IMR-90 (cell line): ENCODE measurements at regions not wholly inside any gene's neighbourhood (a gene's known extent, or its start where the extent isn't known, plus 50 kb on each side); places are given as distances from the start of the nearest gene placed in this dataset.

Source experiments
- ATAC-seq: fragments of 200-7000 bp; cut with Tn5 transposase; 2 replicates; pipeline ENCODE4 v1.9.1; 2020; ENCODE audit warnings: low read depth, mild to moderate bottlenecking, moderate library complexity
- BruUV-seq: library from RNA; stranded (reverse); fragments of 400-500 nt; replicated peaks from 2 replicates; lab custom pipeline; 2021; lab: Mats Ljungman, UMichigan
- CTCF ChIA-PET: fragments of 300-600 bp; formaldehyde crosslinking; extraction: SDS; loops from one replicate; lab custom pipeline; 2021; ENCODE audit warnings: antibody characterized with exemption; lab: Yijun Ruan, JAX
- POLR2A ChIA-PET: fragments of 300-600 bp; sonication (Branson Sonifier 250); formaldehyde crosslinking; loops from one replicate; lab custom pipeline; 2022; ENCODE audit warnings: antibody characterized with exemption; ENCODE audit not compliant: unreplicated experiment; lab: Charles Lee
- DNase-seq: peaks from one replicate; pipeline ENCODE4 v3.0.0; 2013
- H2AFZ ChIP-seq: replicated peaks from 2 replicates; pipeline ENCODE3; 2013; ENCODE audit warnings: low read length, mild to moderate bottlenecking; ENCODE audit not compliant: poor library complexity
- H2AK5ac ChIP-seq: 2 replicates; pipeline ENCODE4 v1.6.1; 2013; ENCODE audit warnings: low read depth, low read length, inconsistent platforms
- H2AK9ac ChIP-seq: replicated peaks from 2 replicates; pipeline ENCODE3; 2013; ENCODE audit warnings: mild to moderate bottlenecking, low read depth, low read length, moderate library complexity; ENCODE audit not compliant: poor library complexity
- H2BK120ac ChIP-seq: 2 replicates; pipeline ENCODE4 v1.6.1; 2013; ENCODE audit warnings: low read depth, low read length, inconsistent platforms
- H2BK15ac ChIP-seq: 3 replicates; pipeline ENCODE4 v1.6.1; 2013; ENCODE audit warnings: low read depth, low read length, inconsistent platforms
- H2BK20ac ChIP-seq: 2 replicates; pipeline ENCODE4 v1.6.1; 2013; ENCODE audit warnings: low read depth, mild to moderate bottlenecking, inconsistent platforms, low read length, moderate library complexity
- H2BK5ac ChIP-seq: 2 replicates; pipeline ENCODE4 v1.6.1; 2013; ENCODE audit warnings: mild to moderate bottlenecking, low read depth, low read length, inconsistent platforms; ENCODE audit not compliant: poor library complexity, severe bottlenecking
- H3K14ac ChIP-seq: replicated peaks from 2 replicates; pipeline ENCODE4 v1.6.1; 2013; ENCODE audit warnings: low read depth, low read length, inconsistent platforms
- H3K18ac ChIP-seq: 2 replicates; pipeline ENCODE4 v1.6.1; 2013; ENCODE audit warnings: low read depth, low read length, control low read depth
- H3K23ac ChIP-seq: 2 replicates; pipeline ENCODE4 v1.6.1; 2013; ENCODE audit warnings: low read depth, low read length, inconsistent platforms
- H3K27ac ChIP-seq: 2 replicates; pipeline ENCODE4 v1.5.1; 2013; ENCODE audit warnings: mild to moderate bottlenecking, control low read depth, low read length; ENCODE audit not compliant: insufficient read depth
- H3K27me3 ChIP-seq: 2 replicates; pipeline ENCODE4 v1.6.1; 2013; ENCODE audit warnings: low read length; ENCODE audit not compliant: control insufficient read depth, insufficient read depth
- H3K36me3 ChIP-seq: 2 replicates; pipeline ENCODE4 v1.6.1; 2013; ENCODE audit warnings: low read length, mixed read lengths; ENCODE audit not compliant: control insufficient read depth, insufficient read depth
- H3K4ac ChIP-seq: 2 replicates; pipeline ENCODE4 v1.6.1; 2013; ENCODE audit warnings: low read depth, low read length, inconsistent platforms
- H3K4me1 ChIP-seq: 2 replicates; pipeline ENCODE4 v1.6.1; 2013; ENCODE audit warnings: low read length, mixed read lengths; ENCODE audit not compliant: control insufficient read depth, insufficient read depth
- H3K4me2 ChIP-seq: 2 replicates; pipeline ENCODE4 v1.6.1; 2013; ENCODE audit warnings: low read depth, mild to moderate bottlenecking, control low read depth, low read length, moderate library complexity
- H3K4me3 ChIP-seq: 2 replicates; pipeline ENCODE4 v1.5.1; 2013; ENCODE audit warnings: low read depth, mild to moderate bottlenecking, control low read depth, low read length, moderate library complexity; ENCODE audit not compliant: insufficient read depth
- H3K56ac ChIP-seq: 2 replicates; pipeline ENCODE4 v1.6.1; 2013; ENCODE audit warnings: low read length, inconsistent platforms; ENCODE audit not compliant: insufficient read depth; ENCODE audit errors: extremely low read depth
- H3K79me1 ChIP-seq, 2 experiments: 2 replicates each; pipeline ENCODE4 v1.6.1; 2013; ENCODE audit warnings: low read length in 2 of 2, inconsistent platforms in 1 of 2, low read depth in 1 of 2
- H3K9ac ChIP-seq: 2 replicates; pipeline ENCODE4 v1.6.1; 2013; ENCODE audit warnings: low read depth, low read length, control low read depth
- H3K9me1 ChIP-seq: 2 replicates; pipeline ENCODE4 v1.6.1; 2013; ENCODE audit warnings: low read length, inconsistent platforms; ENCODE audit not compliant: insufficient read depth
- H3K9me3 ChIP-seq: 2 replicates; pipeline ENCODE4 v1.6.1; 2013; ENCODE audit warnings: low read length; ENCODE audit not compliant: control insufficient read depth, insufficient read depth
- H4K20me1 ChIP-seq: 2 replicates; pipeline ENCODE4 v1.6.1; 2013; ENCODE audit warnings: low read length, inconsistent platforms; ENCODE audit not compliant: insufficient read depth
- H4K5ac ChIP-seq: 2 replicates; pipeline ENCODE4 v1.6.1; 2013; ENCODE audit warnings: mild to moderate bottlenecking, low read depth, low read length, control low read depth
- H4K8ac ChIP-seq, 2 experiments: 2 replicates each; pipeline ENCODE4 v1.6.1; 2013; ENCODE audit warnings: low read depth in 2 of 2, low read length in 2 of 2, control low read depth in 1 of 2, inconsistent platforms in 1 of 2
- H4K91ac ChIP-seq: 2 replicates; pipeline ENCODE4 v1.6.1; 2013; ENCODE audit warnings: low read depth, low read length, inconsistent platforms; ENCODE audit not compliant: insufficient read depth
- CTCF ChIP-seq: conservative IDR thresholded peaks from 2 replicates; pipeline ENCODE4 v1.5.1; 2012; ENCODE audit warnings: mild to moderate bottlenecking, low read depth, low read length, improper control_type of control experiment
- ELK1 ChIP-seq: fragments of 150-350 bp; IDR thresholded peaks from 2 replicates; pipeline ENCODE4 v1.6.1; 2016; ENCODE audit warnings: low read depth, mild to moderate bottlenecking, low read length, moderate library complexity, borderline replicate concordance
- WGBS, 2 experiments: methylation state at CpG; one replicate each; pipeline versions ENCODE4 v1.1.5 to v1.1.7; 2013; ENCODE audit warnings: missing lambda C conversion rate in 2 of 2; ENCODE audit not compliant: insufficient read length in 1 of 2; ENCODE audit errors: extremely low coverage in 2 of 2; 5-methylcytosine and 5-hydroxymethylcytosine counted together
- dilution Hi-C: fragments of 300-500 bp; cut with HindIII; formaldehyde crosslinking; loops from one replicate; pipeline ENCODE4 v1.14.3; 2018; ENCODE audit warnings: low sequenced_read_pairs; ENCODE audit not compliant: unreplicated experiment
- in situ Hi-C: fragments of 300-500 bp; cut with MboI; formaldehyde crosslinking; loops from 3 replicates; pipeline ENCODE4 v1.14.3; 2019; ENCODE audit warnings: low sequenced_read_pairs, inconsistent platforms, mixed read lengths
- intact Hi-C: fragments of 100-400 bp; cut with micrococcal nuclease; formaldehyde crosslinking; loops from 2 replicates; pipeline ENCODE4 v1.10.0; 2022

GRCh38 chr5:8134609-8135008 is 265.7 kb downstream of the MTRR start:
- Histone ChIP-seq H4K20me1 (no peaks in the 10 kb centered on the region), H3K9me3 (no peaks in the 10 kb centered on the region), H3K36me3 (no peaks in the 10 kb centered on the region), H4K8ac (no peak overlapping the region), H3K4ac (no peak overlapping the region), H3K18ac (no peak overlapping the region), H3K4me1 (no peaks in the 10 kb centered on the region), H2AK9ac (no peak overlapping the region), H3K23ac (no peak overlapping the region), H3K27me3 (no peaks in the 10 kb centered on the region), H3K27ac (no peak overlapping the region), H2BK5ac (no peak overlapping the region), H3K4me2 (no peak overlapping the region), H3K14ac (no peak overlapping the region), H3K9ac (no peak overlapping the region), H3K4me3 (no peak overlapping the region), H2BK15ac (no peak overlapping the region), H3K56ac (no peak overlapping the region), H2BK120ac (no peak overlapping the region), H2BK20ac (no peak overlapping the region), H4K91ac (no peak overlapping the region), H2AFZ (no peak overlapping the region), H2AK5ac (no peak overlapping the region), H4K5ac (no peak overlapping the region), H3K9me1 (no peaks in the 10 kb centered on the region), H3K79me1 (no peaks in the 10 kb centered on the region)
- dilution Hi-C loops: no loop called here
- in situ Hi-C loops: no loop called here
- WGBS, 2 experiments: no CpG with 5 or more reads among the region's 5 CpGs
- ChIA-PET POLR2A (no interaction called here), CTCF (no interaction called here)
- no TSS peak for BruUV-seq
- DNase-seq: no peak
- no peak for ATAC-seq
- no peak for TF ChIP-seq ELK1
- TF ChIP-seq CTCF: no peak
- intact Hi-C loops: no loop called here
